ENCODE measurements at regions not wholly inside any gene's neighbourhood (a gene's known extent, or its start where the extent isn't known, plus 50 kb on each side); places are given as distances from the start of the nearest gene placed in this dataset.
"Not testable (repeated sequence)": the region's sequence is repeated elsewhere in the genome, so short reads cannot be mapped to it uniquely, and the experiment has no call there.

- no peak for DNase-seq (ENCODE audit: low spot score)
Observed at GRCh38 chr13:68666774-68667397, 1436.8 kb upstream of the PCDH9 start.

GRCh38 chr13:68645814-68646213 lies 1415.7 kb upstream of the PCDH9 start:
- DNase-seq (ENCODE audit: low spot score), result no peak

- DNase-seq (ENCODE audit: low spot score), result no peak
Observed at GRCh38 chr13:68644611-68645010, 1414.5 kb upstream of the PCDH9 start.

GRCh38 chr13:68636784-68637183 lies 1406.6 kb upstream of the PCDH9 start:
- DNase-seq (ENCODE audit: low spot score), result no peak

- DNase-seq (ENCODE audit: low spot score), result no peak
Observed at GRCh38 chr13:68628994-68629393, 1398.9 kb upstream of the PCDH9 start.

- no peak for DNase-seq (ENCODE audit: low spot score)
Observed at GRCh38 chr13:68627379-68627778, 1397.2 kb upstream of the PCDH9 start.

GRCh38 chr13:68616600-68617222 lies 1386.6 kb upstream of the PCDH9 start:
- no peak for DNase-seq (ENCODE audit: low spot score)

GRCh38 chr13:68609661-68610060 lies 1379.5 kb upstream of the PCDH9 start:
- no peak for DNase-seq (ENCODE audit: low spot score)

- DNase-seq (ENCODE audit: low spot score), result peak; percentile 12
Observed at GRCh38 chr13:68608147-68608546, 1378.0 kb upstream of the PCDH9 start.

- no peak for DNase-seq (ENCODE audit: low spot score)
Observed at GRCh38 chr13:68597641-68598040, 1367.5 kb upstream of the PCDH9 start.

- no peak for DNase-seq (ENCODE audit: low spot score)
Observed at GRCh38 chr13:68588623-68589022, 1358.5 kb upstream of the PCDH9 start.

- DNase-seq (ENCODE audit: low spot score), result no peak
Observed at GRCh38 chr13:68584776-68585175, 1354.6 kb upstream of the PCDH9 start.

- DNase-seq (ENCODE audit: low spot score), result no peak
Observed at GRCh38 chr13:68574053-68574452, 1343.9 kb upstream of the PCDH9 start.

- peak; percentile 26 for DNase-seq (ENCODE audit: low spot score)
Observed at GRCh38 chr13:68551701-68552522, 1321.8 kb upstream of the PCDH9 start.

GRCh38 chr13:68550330-68550729 lies 1320.2 kb upstream of the PCDH9 start:
- DNase-seq (ENCODE audit: low spot score), result no peak

GRCh38 chr13:68540244-68540643 lies 1310.1 kb upstream of the PCDH9 start:
- no peak for DNase-seq (ENCODE audit: low spot score)

GRCh38 chr13:68535329-68535728 lies 1305.2 kb upstream of the PCDH9 start:
- DNase-seq (ENCODE audit: low spot score), result no peak

GRCh38 chr13:68527167-68527566 lies 1297.0 kb upstream of the PCDH9 start:
- DNase-seq (ENCODE audit: low spot score), result not testable (repeated sequence)

- DNase-seq (ENCODE audit: low spot score), result no peak
Observed at GRCh38 chr13:68523838-68524424, 1293.8 kb upstream of the PCDH9 start.

- DNase-seq (ENCODE audit: low spot score), result no peak
Observed at GRCh38 chr13:68522184-68522583, 1292.0 kb upstream of the PCDH9 start.

- peak; percentile 6 for DNase-seq (ENCODE audit: low spot score)
Observed at GRCh38 chr13:68509734-68510621, 1279.8 kb upstream of the PCDH9 start.
